Cerebellar cortex (tissue), 1 donor: ENCODE measurements at regions not wholly inside any gene's neighbourhood (a gene's known extent, or its start where the extent isn't known, plus 50 kb on each side); places are given as distances from the start of the nearest gene placed in this dataset.
"Not testable (repeated sequence)": the region's sequence is repeated elsewhere in the genome, so short reads cannot be mapped to it uniquely, and the experiment has no call there.

ENCODE experiments used
- DNase-seq: peaks from one replicate; pipeline ENCODE4 v3.0.0-alpha.2; 2015; ENCODE audit warnings: low spot score

GRCh38 chr5:33072296-33072695 lies 361.2 kb downstream of the NPR3 start:
- DNase-seq, result no peak

- no peak for DNase-seq
Measured at GRCh38 chr5:33072726-33073125, 361.6 kb downstream of the NPR3 start.

GRCh38 chr5:33073881-33074327 lies 362.8 kb downstream of the NPR3 start:
- DNase-seq, result no peak

GRCh38 chr5:33074548-33074947 lies 363.4 kb downstream of the NPR3 start:
- no peak for DNase-seq

DNA sequence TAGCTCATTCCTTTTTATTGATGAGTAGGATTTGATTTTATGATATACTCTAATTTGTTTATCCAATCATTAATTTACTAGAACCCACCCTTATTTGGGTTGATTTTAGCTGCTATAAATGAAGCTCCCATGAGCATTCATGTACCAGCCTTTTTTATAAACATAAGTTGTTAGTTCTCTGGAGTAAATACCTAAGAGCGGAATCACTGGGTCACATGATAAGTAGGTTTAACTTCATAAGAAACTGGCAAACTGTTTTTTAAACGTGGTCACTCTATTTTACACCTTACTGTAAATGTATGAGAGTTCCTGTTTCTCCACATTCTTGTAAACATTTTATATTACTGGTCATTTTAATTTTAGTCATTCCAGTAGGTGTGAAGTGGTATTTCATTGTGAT lies 364.6 kb downstream of the NPR3 start:
- no peak for DNase-seq

- no peak for DNase-seq
Measured at GRCh38 chr5:33079548-33079947, 361.2 kb upstream of the TARS1 start.

DNA sequence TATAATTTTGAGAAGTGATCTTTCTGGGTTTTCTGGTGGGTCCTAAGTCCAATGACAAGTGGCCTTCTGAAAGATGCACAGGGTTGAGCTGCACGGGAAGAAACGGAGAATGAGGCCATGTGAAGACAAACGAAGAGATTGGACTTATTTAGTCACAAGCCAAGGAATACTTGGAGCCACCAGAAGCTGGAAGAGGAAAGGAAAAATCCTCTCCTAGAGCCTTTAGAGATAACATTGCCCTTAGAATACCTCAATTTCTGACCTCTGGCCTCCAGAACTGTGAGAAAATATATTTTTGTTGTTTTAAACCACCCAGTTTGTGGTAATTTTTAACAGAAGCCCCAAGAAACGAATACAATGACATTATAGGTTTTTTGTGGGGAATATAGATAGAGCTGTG lies 360.5 kb upstream of the TARS1 start:
- no peak for DNase-seq

DNA sequence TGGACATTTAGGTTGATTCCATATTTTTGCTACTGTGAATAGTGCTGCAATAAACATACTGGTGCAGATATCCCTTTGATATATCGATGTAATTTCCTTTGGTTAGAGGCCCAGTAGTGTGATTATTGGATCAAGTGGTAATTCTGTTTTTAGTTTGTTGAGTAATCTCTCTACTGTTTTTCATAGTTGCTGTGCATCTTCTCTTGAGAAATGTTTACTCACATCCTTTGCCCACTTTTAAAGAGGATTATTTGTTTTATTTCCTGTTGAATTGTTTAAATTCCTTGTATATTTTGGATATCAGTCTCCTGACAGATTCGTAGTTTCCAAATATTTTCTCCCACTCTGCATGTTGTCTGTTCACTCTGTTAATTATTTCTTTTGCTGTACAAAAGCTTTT lies 352.6 kb upstream of the TARS1 start:
- no peak for DNase-seq

DNA sequence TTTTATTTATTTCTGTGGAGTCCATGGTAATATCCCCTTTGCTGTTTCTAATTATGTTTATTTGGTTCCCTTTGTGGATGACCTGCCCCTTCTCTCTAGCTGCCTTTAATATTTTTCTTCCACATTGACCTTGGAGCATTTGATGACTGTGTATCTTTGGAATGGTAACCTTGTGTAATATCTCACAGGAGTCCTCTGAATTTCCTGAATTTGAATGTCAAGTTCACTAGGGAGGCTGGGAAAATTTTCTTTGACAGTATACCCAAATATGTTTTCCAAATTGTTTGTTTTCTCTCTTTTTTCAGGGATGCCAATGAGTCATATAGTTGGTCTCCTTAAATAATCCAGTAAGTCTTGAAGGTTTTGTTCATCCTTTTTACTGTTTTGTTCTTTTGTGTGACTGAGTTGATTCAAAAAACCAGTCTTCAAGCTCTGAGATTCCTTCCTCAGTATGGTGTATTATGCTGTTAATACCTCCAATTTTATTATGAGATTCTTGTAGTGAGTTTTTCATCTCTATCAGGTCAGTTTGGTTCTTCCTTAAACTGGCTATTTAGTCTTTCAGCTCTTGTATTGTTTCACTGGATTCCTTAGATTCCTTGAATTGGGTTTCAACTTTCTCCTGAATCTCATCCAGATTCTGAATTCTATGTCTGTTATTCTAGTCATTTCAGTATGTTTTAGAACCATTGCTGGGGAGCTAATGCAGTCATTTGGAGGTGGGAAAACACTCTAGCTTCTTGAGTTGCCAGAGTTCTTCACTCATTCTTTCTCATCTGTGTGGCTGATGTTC lies 349.0 kb upstream of the TARS1 start:
- no peak for DNase-seq

- DNase-seq, result no peak
Measured at GRCh38 chr5:33092719-33093118, 348.0 kb upstream of the TARS1 start.

DNA sequence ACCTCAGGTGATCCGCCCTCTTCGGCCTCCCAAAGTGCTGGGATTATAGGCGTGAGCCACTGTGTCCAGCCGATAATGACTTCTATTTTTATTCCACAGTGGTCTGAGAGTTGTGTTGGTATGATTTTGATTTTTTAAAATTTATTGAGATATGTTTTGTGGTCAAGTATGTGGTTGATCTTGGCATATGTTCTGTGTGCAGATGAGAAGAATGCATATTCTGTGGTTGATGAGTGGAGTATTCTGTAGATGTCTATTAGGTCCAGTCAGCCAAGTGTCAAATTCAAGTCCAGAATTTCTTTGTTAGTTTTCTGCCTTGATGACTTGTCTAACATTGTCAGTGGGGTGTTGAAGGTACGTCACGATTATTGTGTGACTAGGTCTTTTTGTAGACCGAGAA lies 338.2 kb upstream of the TARS1 start:
- DNase-seq, result no peak

- no peak for DNase-seq
Measured at GRCh38 chr5:33105521-33105941, 335.2 kb upstream of the TARS1 start.

- not testable (repeated sequence) for DNase-seq
Measured at GRCh38 chr5:33110496-33110895, 330.3 kb upstream of the TARS1 start.

DNA sequence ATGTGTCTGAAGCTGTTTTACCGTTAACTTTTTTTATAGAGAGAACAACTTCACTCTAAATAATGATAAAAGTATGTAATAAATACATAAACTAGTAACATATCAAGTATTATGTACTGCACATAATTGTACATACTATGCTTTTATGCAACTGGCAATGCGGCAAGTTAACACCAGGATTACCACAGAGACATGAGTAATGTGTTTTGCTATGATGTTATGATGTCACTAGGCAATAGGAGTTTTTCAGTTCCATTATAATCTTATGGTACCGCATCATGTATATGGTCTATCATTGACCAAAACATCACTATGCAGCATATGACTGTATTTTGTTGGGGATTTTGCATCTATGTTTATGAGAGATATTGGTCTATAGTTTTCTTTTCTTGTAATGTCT lies 326.4 kb upstream of the TARS1 start:
- no peak for DNase-seq

- no peak for DNase-seq
Measured at GRCh38 chr5:33115467-33115866, 325.3 kb upstream of the TARS1 start.

- no peak for DNase-seq
Measured at GRCh38 chr5:33118761-33119415, 321.9 kb upstream of the TARS1 start.

DNA sequence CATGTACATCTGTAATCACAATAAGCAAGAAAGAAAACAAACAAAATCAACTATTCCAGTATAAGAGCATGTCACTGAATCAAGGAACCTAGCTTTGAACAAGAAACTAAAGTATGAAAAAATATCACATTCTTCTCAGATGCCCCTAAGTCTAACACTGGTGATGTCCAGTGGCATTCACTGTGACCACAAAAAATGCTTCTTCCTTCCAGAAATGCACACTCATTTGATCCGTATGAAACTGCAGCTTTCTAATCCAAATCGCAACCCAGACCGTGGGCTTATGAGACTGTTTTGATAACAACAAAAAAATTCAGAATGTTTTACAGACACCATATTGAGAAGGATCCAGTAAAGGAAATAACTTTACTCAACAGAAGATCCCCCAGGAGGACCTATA lies 320.1 kb upstream of the TARS1 start:
- DNase-seq, result no peak

GRCh38 chr5:33129309-33129708 lies 311.5 kb upstream of the TARS1 start:
- DNase-seq, result no peak

- no peak for DNase-seq
Measured at GRCh38 chr5:33136785-33137184, 304.0 kb upstream of the TARS1 start.

- not testable (repeated sequence) for DNase-seq
Measured at GRCh38 chr5:33138145-33138544, 302.6 kb upstream of the TARS1 start.

DNA sequence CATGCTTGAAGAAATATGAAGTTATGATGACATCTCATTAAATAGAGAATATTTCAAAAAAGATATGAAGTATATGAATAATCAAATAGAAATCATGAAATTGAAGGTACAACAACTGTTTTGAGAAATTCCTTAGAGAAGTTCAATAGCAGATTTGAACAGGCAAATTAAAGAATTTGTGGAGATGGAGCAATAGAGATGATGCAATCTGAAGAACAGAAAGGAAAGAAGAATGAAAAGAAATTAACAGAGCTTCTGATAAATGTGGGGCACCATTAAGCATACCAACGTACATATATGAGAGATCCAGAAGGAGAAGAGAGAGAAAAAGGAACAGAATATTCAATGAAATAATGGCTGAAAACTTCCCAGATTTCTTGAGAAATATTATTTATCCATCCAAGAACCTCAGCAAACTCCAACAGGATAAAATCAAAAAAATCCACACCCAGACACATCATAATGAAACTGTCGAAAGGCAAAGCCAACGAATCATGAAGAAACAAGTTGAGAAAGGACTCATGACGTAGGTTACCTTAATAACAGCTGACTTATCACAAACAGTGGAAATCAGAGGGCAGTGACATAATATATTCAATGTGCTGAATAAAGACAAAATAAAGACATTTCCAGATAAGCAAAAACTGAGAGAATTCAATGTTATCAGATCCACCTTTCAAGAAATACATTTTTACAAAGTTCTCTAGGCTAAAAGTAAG lies 297.2 kb upstream of the TARS1 start:
- DNase-seq, result no peak

GRCh38 chr5:33146881-33147280 lies 293.9 kb upstream of the TARS1 start:
- no peak for DNase-seq

DNA sequence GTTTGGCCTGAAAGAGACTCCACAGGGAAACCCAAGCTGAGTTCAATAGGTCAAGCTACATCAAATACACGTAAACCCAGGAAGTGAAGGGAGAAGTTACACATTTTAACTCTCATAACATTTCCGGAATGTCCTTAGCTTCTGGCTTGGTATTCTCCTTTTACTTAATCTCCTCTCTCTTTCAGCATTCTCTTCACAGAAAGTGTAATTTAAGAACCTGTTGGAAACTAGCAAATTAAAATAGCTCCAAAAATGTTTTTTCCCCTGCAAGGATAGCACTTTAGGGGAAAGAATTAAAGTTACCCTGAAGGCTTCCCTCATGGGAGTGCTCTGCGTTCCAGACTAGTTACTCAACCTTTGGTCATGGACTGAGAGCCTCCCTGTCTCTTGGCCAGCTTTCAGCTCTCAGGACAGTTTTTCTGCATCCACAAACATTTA lies 292.7 kb upstream of the TARS1 start:
- DNase-seq, result no peak
